OCI-LY3 (cell line): ENCODE measurements at regions not wholly inside any gene's neighbourhood (a gene's known extent, or its start where the extent isn't known, plus 50 kb on each side); places are given as distances from the start of the nearest gene placed in this dataset.

ENCODE experiments used
- CTCF ChIP-seq: fragments of 200-600, 300-600 bp; sonication (generic); IDR thresholded peaks from 2 replicates; pipeline ENCODE4 v1.5.1; 2014; ENCODE audit warnings: antibody characterized with exemption, low read length, low read depth
- EZH2phosphoT487 ChIP-seq: fragments of 200-600 bp; shearing (Covaris generic); IDR thresholded peaks from 2 replicates; pipeline ENCODE4 v1.6.1; 2018; ENCODE audit warnings: antibody characterized with exemption, mixed run types, low read depth

DNA sequence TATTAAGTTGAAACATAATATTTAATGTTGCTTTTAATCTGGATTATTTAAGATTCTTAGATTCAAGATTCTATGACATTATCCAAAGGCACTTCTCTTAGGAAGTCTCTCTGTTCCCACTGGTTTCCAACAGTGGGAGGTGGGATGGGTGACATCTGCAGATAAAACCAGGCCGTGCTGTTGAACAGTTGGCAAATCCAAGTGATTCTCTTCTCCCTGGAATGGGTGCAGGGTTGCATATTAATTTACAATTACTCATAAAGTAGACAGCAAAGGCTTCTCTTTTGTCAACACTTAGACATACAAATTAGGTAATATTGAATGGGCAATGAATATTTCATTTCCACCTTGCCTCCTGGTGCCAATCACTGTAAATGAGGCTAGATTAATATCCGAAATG is 233.7 kb upstream of the IL12B start:
- no peak for TF ChIP-seq CTCF
- no peak for TF ChIP-seq EZH2phosphoT487
